Natural killer cell treated with Interleukin-12 subunit alpha and Interleukin-12 subunit beta and Interleukin-15 and Interleukin-18, amount 100 ng/mL, for 72 hours (primary cell): ENCODE measurements at regions not wholly inside any gene's neighbourhood (a gene's known extent, or its start where the extent isn't known, plus 50 kb on each side); places are given as distances from the start of the nearest gene placed in this dataset.
"Not testable (repeated sequence)": the region's sequence is repeated elsewhere in the genome, so short reads cannot be mapped to it uniquely, and the experiment has no call there.

Experiments
- ATAC-seq, 2 donors: fragments of 150-1000 bp; cut with Tn5 transposase in 1 of 2; sonication (Bioruptor Pico), chemical (Tn5 transposase) in 1 of 2; 2 replicates each; pipeline ENCODE4 v1.10.0; 2021
- DNase-seq: peaks from one replicate; pipeline ENCODE4 v3.0.0; 2022; ENCODE audit warnings: low spot score
- H3K27ac Mint-ChIP-seq, 2 donors: 1 replicate in 1 of 2; 2 replicates in 1 of 2; pipeline ENCODE4 v1.8.0; 2022; ENCODE audit warnings: mixed read lengths in 2 of 2, mild to moderate bottlenecking in 1 of 2, moderate library complexity in 1 of 2
- H3K27me3 Mint-ChIP-seq, 2 donors: 1 replicate in 1 of 2; 2 replicates in 1 of 2; pipeline ENCODE4 v1.8.0; 2022; ENCODE audit warnings: mixed read lengths in 2 of 2
- H3K36me3 Mint-ChIP-seq: one replicate; pipeline ENCODE4 v1.8.0; 2022; ENCODE audit warnings: mixed read lengths
- H3K4me1 Mint-ChIP-seq, 2 donors: 1 replicate in 1 of 2; 2 replicates in 1 of 2; pipeline ENCODE4 v1.8.0; 2022; ENCODE audit warnings: low read depth in 2 of 2, mixed read lengths in 2 of 2, mild to moderate bottlenecking in 1 of 2
- H3K4me3 Mint-ChIP-seq: one replicate; pipeline ENCODE4 v1.8.0; 2022; ENCODE audit warnings: mixed read lengths
- H3K9me3 Mint-ChIP-seq: 2 replicates; pipeline ENCODE4 v1.8.0; 2022; ENCODE audit warnings: mixed read lengths

DNA sequence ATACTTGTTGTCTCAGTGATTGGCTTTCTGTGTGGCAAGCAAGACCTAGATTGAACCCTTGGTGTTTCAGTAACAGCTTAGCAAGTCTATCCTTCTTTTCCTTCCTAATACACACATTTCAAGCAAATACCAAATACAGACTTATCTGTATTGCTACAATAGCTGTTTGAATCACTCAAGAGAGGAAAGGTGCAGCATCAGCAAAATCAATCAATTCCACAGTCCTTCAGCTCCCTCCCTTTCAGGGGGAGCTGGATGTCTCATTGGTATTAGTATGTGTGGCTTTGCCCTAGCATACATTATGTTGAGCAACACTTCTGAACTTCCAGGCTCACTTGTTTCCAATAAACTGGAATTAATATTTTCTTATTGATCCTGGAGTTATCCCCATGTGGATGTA is 323.1 kb downstream of the TMX3 start:
- peaks cover 6% of the 10 kb centered on the region for H3K9me3 Mint-ChIP-seq
- H3K4me3 Mint-ChIP-seq = no peak overlapping the region
- H3K36me3 Mint-ChIP-seq = no peaks in the 10 kb centered on the region
- no peaks in the 10 kb centered on the region for H3K4me1 Mint-ChIP-seq
- no peak for ATAC-seq
- no peaks in the 10 kb centered on the region for H3K27me3 Mint-ChIP-seq
- DNase-seq = no peak
- H3K27ac Mint-ChIP-seq = no peak overlapping the region

DNA sequence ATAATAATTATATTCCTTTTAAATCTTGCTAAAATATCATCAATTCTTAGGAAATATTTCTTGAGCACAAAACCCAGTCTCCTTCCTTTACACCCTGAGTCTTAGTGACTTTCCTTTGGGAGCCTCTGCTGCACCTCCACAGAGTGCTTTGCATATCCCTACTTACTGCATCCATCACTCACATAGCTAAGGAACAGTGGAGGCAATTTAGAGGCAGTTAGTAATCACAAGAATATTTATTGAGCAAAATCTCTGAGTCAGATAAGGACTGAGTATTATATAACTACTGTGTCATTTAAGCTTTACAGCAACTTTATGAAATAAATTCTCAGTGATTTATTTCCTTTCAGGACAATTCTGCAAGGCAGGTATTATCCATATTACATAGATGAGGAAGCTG is 327.7 kb downstream of the TMX3 start:
- H3K9me3 Mint-ChIP-seq = peaks cover 19% of the 10 kb centered on the region

DNA sequence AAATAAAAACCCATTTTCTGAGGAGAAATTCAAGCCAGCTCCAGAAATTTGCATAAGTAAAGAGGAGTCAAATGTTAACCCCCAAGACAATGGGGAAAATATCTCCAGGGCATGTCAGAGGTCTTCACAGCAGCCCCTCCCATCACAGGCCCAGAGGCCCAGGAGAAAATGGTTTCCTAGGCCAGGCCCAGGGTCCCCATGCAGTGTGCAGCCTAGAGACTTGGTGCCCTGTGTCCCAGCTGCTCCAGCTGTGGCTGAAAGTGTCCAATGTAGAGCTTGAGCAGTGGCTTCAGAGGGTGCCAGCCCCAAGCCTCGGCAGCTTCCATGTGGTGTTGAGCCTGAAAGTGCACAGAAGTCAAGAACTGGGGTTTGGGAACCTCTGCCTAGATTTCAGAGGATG is 330.9 kb downstream of the TMX3 start:
- peaks cover 20% of the 10 kb centered on the region for H3K9me3 Mint-ChIP-seq
- H3K36me3 Mint-ChIP-seq, ATAC-seq, H3K27ac Mint-ChIP-seq, H3K4me1 Mint-ChIP-seq, H3K27me3 Mint-ChIP-seq, DNase-seq, H3K4me3 Mint-ChIP-seq: not testable (repeated sequence)

More for the DNA sequence above, 327.7 kb downstream of the TMX3 start:
- Mint-ChIP-seq H3K27ac (no peak overlapping the region), H3K36me3 (no peaks in the 10 kb centered on the region), H3K4me3 (no peak overlapping the region), H3K27me3 (no peaks in the 10 kb centered on the region), H3K4me1 (no peaks in the 10 kb centered on the region)
- no peak for ATAC-seq
- no peak for DNase-seq

DNA sequence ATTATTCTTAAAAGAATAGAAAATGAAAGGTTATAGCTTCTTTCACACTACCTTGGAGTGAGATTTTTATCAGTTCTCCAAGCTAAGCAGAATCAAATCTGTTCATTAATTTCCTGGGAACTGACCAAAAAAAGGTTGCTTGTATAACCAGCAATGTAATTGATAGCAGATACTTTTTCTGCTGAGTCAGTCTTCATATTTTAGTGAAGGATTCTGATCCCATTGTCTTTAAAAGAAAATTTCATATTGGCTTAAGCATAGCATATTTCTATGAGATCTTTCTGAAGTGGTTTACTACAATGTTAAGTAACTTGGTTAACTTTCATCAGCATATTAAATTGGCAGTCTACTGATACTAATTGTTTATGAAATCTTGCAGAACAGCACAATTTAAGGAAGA is 338.0 kb downstream of the TMX3 start:
- ATAC-seq = no peak
- Mint-ChIP-seq H3K4me3 (no peak overlapping the region), H3K9me3 (peaks cover 14% of the 10 kb centered on the region), H3K27ac (no peak overlapping the region), H3K27me3 (no peaks in the 10 kb centered on the region), H3K36me3 (no peaks in the 10 kb centered on the region), H3K4me1 (no peaks in the 10 kb centered on the region)
- no peak for DNase-seq

DNA sequence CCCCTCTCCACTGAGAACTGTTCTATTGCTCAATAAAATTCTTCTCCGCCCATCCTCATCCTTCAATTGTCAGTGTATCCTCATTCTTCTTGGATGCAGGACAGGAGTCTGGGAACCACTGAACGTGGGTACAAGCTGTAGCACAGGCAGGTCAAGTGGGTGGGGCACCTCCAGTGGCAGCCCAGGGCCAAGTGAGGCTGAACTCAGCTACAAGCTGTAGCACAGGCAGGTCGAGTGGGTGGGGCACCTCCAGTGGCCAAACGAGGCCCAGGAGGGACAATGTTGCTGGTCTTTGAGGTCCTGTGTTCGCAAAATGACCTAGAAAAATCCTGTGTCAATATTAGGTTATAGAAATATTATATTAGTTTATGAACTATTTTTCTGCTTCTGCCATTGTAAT is 352.0 kb downstream of the TMX3 start:
- Mint-ChIP-seq H3K36me3 (no peaks in the 10 kb centered on the region), H3K4me3 (no peak overlapping the region), H3K27me3 (no peaks in the 10 kb centered on the region), H3K9me3 (peaks cover 8% of the 10 kb centered on the region), H3K4me1 (no peaks in the 10 kb centered on the region), H3K27ac (no peak overlapping the region)
- ATAC-seq (no peak), DNase-seq (no peak)

DNA sequence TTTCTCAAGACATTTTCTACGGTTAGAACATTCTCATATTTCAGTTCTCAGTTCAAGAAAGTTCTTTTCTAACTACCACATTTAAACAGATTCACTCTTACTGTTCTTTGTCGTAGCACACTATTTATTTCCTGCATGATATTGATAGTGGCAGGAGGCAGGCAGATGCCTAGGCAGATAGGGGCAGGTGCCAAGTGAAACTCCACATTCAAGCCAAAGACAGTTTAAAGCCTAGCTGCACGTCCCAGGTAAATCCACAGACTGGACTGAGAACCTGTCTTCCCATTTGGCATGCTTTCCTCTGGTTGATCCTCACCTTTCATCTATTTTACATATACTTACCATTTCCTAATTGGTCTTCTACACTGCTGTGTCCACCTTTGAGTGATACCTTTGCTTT is 359.3 kb downstream of the TMX3 start:
- H3K27ac Mint-ChIP-seq = no peak overlapping the region
- peaks cover 24% of the 10 kb centered on the region for H3K9me3 Mint-ChIP-seq
- DNase-seq = no peak
- H3K4me1 Mint-ChIP-seq = no peaks in the 10 kb centered on the region
- ATAC-seq = no peak
- peaks cover 3% of the 10 kb centered on the region for H3K36me3 Mint-ChIP-seq
- no peaks in the 10 kb centered on the region for H3K27me3 Mint-ChIP-seq
- no peak overlapping the region for H3K4me3 Mint-ChIP-seq

DNA sequence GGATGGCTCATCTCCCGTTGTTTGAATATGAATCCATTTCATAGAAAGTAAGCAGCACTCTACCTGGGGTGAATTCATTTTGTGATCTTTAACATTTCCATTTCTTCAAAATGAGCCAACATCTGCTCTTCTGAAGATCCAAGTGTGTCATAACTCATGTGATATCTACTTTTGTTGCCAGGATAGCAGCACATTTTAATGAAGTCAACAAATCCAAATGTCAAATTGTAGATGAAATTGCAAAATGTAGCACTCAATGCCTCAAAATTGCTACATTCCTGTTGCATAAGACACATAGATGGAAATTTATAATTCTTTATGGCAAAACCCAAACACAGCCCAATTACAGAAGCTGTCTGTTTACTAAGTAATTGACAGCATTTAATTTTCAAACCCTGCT is 360.7 kb downstream of the TMX3 start:
- Mint-ChIP-seq H3K9me3 (peaks cover 33% of the 10 kb centered on the region), H3K27ac (no peak overlapping the region), H3K4me1 (no peaks in the 10 kb centered on the region)

DNA sequence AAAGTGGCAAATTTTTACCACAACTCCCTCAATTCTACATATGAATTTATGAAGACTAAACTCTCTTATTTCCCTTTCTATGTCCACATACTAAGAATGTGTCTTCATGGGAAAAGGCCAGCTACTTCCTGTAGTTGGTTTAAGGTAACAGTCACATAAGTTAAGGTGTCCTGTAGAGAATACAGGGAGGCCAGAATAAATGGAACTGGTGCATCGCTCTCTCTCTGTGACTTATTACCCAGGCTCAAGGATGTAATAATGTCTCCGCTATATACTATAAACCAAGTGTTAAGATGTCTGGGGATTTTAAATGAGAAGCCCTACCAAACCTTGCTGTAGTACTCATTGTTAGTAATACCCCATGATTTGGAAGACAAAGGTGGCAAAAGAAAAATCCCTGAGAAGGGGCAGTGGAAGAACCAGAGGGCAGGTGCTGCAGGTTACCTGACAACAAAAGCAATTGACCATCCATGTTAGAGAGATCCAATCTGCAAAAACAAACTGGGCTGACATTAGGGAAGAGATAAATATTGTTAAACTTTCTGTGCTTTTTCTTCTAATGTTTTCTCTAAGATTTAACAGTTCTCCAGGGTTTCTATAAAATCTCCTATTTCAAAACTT is 372.8 kb downstream of the TMX3 start:
- Mint-ChIP-seq H3K27me3 (no peaks in the 10 kb centered on the region), H3K36me3 (peaks cover 4% of the 10 kb centered on the region), H3K9me3 (peaks cover 3% of the 10 kb centered on the region), H3K4me1 (no peaks in the 10 kb centered on the region), H3K4me3 (no peak overlapping the region), H3K27ac (no peak overlapping the region)
- DNase-seq (no peak), ATAC-seq (no peak)

More for the DNA sequence above, 360.7 kb downstream of the TMX3 start:
- H3K27me3 Mint-ChIP-seq = no peaks in the 10 kb centered on the region
- H3K36me3 Mint-ChIP-seq = peaks cover 5% of the 10 kb centered on the region
- no peak for ATAC-seq
- no peak for DNase-seq
- no peak overlapping the region for H3K4me3 Mint-ChIP-seq

DNA sequence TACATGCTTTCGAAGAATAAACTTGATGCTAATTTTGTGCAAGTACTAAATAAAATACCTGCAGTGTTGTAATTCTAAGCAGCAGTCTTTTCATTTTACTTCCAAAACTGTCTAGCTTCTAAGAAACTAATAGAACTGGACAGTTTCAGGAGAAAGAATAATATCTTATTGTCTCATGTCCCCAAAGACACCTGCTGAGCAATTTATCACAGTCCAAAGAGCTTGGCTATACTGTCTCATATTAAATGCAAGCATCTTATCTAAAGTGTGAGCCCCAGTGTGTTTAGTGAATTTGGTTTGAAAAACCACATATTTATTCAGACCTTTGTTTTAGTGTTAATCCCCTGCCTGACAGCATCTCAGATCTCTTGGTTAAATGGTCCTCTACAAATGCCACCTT is 374.3 kb downstream of the TMX3 start:
- Mint-ChIP-seq H3K36me3 (peaks cover 4% of the 10 kb centered on the region), H3K9me3 (peaks cover 3% of the 10 kb centered on the region), H3K4me1 (no peaks in the 10 kb centered on the region), H3K27ac (no peak overlapping the region), H3K27me3 (no peaks in the 10 kb centered on the region), H3K4me3 (no peak overlapping the region)
- DNase-seq = no peak
- no peak for ATAC-seq

DNA sequence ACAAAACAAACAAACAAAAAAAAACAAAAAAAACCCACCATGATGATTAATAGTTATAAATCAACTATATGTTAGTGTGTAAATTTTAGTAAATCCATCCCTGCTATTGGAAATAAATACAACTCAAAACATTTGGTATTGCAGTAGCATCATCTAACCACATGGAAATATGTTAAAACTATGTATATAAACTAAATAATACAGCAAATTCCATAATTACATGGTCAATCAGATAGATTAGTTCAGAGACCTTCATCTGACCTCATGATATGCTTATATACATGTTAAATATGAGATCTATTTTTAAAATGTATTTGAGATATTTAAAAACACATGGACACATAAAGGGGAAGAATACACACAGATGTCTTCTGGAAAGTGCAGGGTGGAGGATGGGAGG is 384.2 kb downstream of the TMX3 start:
- Mint-ChIP-seq H3K36me3 (no peaks in the 10 kb centered on the region), H3K4me3 (no peak overlapping the region), H3K27ac (no peak overlapping the region), H3K9me3 (peaks cover 7% of the 10 kb centered on the region), H3K27me3 (no peaks in the 10 kb centered on the region), H3K4me1 (no peaks in the 10 kb centered on the region)
- ATAC-seq = no peak
- DNase-seq = no peak

DNA sequence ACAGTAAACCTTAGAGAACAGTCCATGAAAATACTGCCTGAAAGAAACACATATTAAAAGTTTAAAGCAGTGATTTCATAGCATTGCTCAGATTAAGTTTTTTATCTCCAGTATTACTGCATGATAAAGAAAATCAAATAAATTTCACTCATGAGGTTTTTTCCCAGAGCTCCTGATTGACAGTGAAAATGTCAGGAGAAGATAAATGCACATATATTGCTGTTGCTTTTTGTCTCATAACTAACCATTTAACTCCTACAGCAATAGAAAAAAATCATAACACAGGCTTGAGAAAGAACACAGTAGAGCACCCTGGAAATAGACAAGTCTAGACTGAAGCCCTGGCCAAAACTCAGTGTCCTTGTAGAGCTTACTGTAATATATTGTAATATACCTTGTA is 391.0 kb downstream of the TMX3 start:
- ATAC-seq (no peak), DNase-seq (no peak)
- Mint-ChIP-seq H3K36me3 (no peaks in the 10 kb centered on the region), H3K4me3 (no peak overlapping the region), H3K4me1 (no peaks in the 10 kb centered on the region), H3K9me3 (peaks cover 7% of the 10 kb centered on the region), H3K27me3 (no peaks in the 10 kb centered on the region), H3K27ac (no peak overlapping the region)

DNA sequence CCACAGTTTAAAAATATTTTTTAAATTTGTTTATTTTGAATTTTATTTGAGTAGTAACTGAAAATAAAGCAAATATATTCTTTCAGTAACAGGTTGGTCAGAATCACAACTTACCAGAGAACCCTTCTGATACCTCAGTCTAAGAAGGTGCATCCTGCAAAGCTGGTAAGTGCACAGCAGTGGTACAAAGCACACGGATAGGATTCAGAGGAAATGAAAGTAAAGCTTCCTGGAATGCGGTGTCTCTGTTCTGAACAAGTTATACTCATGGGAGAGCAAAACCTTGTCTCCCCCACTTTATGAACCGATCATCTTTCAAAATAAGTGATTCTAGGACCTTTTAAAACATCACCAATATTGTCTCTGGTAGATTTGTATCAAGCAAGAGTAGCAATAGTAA is 398.3 kb downstream of the TMX3 start:
- no peak for ATAC-seq
- no peaks in the 10 kb centered on the region for H3K27me3 Mint-ChIP-seq
- H3K4me1 Mint-ChIP-seq = no peaks in the 10 kb centered on the region
- H3K27ac Mint-ChIP-seq = no peak overlapping the region
- no peak for DNase-seq
- no peaks in the 10 kb centered on the region for H3K36me3 Mint-ChIP-seq
- H3K4me3 Mint-ChIP-seq = no peak overlapping the region
- H3K9me3 Mint-ChIP-seq = peaks cover 8% of the 10 kb centered on the region

DNA sequence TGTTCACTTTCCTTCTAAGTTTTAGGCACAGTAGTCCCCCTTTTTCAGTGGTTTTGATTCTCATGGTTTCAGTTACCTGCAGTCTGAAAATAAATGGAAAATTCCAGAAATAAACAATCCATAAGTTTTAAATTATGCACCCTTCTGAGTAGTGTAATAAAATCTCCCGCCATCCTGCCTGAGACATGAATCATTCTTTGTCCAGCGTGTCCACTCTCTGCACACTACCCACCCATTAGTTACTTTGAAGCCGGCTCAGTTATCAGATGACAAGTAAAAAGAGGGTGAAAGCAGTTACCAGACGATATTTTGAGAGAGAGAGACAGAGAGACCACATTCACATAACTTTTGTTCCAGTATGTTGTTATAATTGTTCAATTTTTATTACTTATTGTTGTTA is 400.5 kb downstream of the TMX3 start:
- ATAC-seq (no peak), DNase-seq (no peak)
- peaks cover 9% of the 10 kb centered on the region for H3K9me3 Mint-ChIP-seq
- no peaks in the 10 kb centered on the region for H3K36me3 Mint-ChIP-seq
- H3K4me1 Mint-ChIP-seq = no peaks in the 10 kb centered on the region
- no peaks in the 10 kb centered on the region for H3K27me3 Mint-ChIP-seq
- H3K4me3 Mint-ChIP-seq = no peak overlapping the region
- no peak overlapping the region for H3K27ac Mint-ChIP-seq

DNA sequence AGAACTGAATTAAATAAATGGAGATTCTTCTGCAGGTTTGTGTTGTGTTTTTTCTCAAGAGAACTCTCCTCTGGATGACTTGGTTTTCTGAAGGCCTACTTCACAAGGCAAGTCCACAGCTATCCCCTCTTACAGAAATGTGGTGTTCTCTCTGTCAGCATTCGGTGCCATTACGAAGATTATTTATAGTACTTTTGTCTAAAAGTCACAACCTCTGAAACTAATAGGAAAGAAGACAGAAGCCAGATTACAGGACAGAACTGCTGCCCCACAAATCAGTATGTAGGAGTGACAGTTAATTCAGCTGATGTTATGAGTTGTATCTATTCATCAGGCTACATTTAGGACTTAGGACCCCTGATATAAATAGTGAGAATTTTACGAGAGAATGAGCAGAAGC is 413.5 kb downstream of the TMX3 start:
- H3K9me3 Mint-ChIP-seq = peaks cover 15% of the 10 kb centered on the region
- no peak overlapping the region for H3K27ac Mint-ChIP-seq
- ATAC-seq (no peak), DNase-seq (no peak)
- no peaks in the 10 kb centered on the region for H3K27me3 Mint-ChIP-seq
- no peak overlapping the region for H3K4me3 Mint-ChIP-seq
- no peaks in the 10 kb centered on the region for H3K4me1 Mint-ChIP-seq
- peaks cover 5% of the 10 kb centered on the region for H3K36me3 Mint-ChIP-seq

DNA sequence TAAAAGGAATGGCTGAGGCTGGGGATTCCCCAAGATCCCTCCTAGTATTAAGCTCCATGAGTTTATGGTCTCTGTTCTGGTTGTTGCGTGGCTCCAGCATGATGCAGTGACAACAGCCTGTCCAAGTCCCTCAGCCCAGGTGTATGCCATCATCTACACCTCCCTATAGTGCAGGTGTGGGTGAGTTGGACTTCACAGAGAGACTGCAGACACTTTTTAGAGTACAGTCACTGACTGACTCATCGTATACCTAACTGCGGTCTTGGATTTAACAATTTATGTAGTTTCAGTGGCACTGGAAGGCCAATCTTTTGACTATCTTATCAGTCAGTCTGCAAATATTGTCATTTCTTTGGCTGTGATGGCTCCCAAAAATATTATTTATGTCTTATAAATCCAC is 415.0 kb downstream of the TMX3 start:
- H3K36me3 Mint-ChIP-seq = peaks cover 5% of the 10 kb centered on the region
- no peaks in the 10 kb centered on the region for H3K4me1 Mint-ChIP-seq
- no peak overlapping the region for H3K27ac Mint-ChIP-seq
- H3K9me3 Mint-ChIP-seq = peaks cover 13% of the 10 kb centered on the region
- ATAC-seq (no peak), DNase-seq (no peak)
- H3K4me3 Mint-ChIP-seq = no peak overlapping the region
- no peaks in the 10 kb centered on the region for H3K27me3 Mint-ChIP-seq
